ENCODE measurements at regions not wholly inside any gene's neighbourhood (a gene's known extent, or its start where the extent isn't known, plus 50 kb on each side); places are given as distances from the start of the nearest gene placed in this dataset.
A peak's percentile ranks its signal among the peaks of the same experiment; 100 is the strongest.

DNA sequence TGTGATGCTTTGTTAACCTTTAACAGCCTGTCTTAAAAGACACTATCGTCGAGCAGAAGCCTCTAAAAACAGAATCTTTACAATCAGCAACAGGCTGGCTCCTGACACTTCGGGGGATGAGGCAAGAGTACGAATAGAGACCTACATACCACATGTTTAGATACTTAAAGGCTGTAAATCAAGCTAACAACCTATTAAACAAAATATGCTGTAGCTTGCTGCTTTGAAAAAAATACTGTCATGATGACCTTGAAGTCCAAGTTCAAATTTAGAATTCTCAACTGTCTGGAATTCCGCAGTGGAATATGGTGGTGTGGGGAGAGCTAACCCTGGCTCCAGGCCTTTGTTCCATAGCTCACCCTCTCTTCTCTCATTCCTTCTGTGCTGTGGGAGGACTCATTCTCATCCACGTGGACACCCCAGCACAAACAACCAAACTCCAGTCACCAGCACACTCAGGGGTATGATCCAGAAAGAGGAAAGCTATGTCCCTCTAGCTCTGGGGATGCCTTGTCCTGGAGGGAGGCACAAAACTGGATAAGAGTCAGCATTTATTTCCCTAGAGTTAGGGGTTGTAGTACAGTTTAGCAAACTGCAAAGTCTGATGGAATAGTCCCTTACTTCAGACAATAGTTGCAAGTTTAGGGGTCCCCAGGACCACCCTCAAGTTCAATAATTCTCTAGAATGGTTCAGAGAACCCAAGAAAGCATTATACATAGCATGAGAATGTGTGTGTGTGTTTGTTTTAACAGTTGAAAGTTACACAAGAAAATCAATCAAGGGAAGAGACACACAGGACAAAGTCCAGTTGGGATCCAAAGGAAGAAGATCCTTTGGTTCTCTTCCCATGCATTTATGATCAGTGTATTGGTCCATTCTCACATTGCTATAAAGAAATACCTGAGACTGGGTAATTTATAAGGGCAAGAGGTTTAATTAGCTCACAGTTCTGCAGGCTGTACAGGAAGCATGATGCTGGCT lies 196.1 kb upstream of the SVIL start:
- Histone ChIP-seq H3K36me3 (no peaks in the 10 kb centered on the region), H3K27me3 (no peaks in the 10 kb centered on the region), H3K9me3 (ENCODE audit: low read depth) (no peaks in the 10 kb centered on the region), H3K27ac (no peak overlapping the region), H3K4me1 (ENCODE audit: low read depth) (peaks cover 16% of the 10 kb centered on the region), H3K4me3 (no peak overlapping the region)
- no peak for DNase-seq (ENCODE audit: low read depth in 1 of 2, low spot score in 1 of 2)
- TF ChIP-seq, protein P1, sequence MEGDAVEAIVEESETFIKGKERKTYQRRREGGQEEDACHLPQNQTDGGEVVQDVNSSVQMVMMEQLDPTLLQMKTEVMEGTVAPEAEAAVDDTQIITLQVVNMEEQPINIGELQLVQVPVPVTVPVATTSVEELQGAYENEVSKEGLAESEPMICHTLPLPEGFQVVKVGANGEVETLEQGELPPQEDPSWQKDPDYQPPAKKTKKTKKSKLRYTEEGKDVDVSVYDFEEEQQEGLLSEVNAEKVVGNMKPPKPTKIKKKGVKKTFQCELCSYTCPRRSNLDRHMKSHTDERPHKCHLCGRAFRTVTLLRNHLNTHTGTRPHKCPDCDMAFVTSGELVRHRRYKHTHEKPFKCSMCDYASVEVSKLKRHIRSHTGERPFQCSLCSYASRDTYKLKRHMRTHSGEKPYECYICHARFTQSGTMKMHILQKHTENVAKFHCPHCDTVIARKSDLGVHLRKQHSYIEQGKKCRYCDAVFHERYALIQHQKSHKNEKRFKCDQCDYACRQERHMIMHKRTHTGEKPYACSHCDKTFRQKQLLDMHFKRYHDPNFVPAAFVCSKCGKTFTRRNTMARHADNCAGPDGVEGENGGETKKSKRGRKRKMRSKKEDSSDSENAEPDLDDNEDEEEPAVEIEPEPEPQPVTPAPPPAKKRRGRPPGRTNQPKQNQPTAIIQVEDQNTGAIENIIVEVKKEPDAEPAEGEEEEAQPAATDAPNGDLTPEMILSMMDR (IDR thresholded peaks at IDR 0.05; ENCODE audit: low read depth, low read length), result no peak

DNA sequence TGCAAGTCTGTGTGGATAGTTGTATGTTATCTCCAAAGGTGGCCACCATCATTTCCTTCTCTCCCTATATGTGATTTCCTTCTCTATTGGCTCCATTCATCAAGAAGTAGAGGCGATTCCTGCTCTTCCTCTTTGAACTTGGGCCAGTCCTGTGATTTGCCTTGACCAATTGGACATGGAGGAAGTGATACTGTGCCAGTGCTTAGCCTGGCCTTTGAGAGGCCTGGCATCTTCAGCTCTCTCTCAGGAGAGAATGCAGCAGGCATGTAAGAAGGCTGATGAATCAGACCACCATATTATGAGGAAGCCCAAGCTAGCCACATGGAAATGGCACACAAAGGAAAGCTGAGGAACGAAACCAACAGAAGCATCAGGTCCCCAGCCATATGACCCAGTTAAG lies 195.0 kb upstream of the SVIL start:
- TF ChIP-seq, protein P1 (IDR thresholded peaks at IDR 0.05; ENCODE audit: low read depth, low read length), result no peak
- H3K36me3 ChIP-seq, result no peaks in the 10 kb centered on the region

DNA sequence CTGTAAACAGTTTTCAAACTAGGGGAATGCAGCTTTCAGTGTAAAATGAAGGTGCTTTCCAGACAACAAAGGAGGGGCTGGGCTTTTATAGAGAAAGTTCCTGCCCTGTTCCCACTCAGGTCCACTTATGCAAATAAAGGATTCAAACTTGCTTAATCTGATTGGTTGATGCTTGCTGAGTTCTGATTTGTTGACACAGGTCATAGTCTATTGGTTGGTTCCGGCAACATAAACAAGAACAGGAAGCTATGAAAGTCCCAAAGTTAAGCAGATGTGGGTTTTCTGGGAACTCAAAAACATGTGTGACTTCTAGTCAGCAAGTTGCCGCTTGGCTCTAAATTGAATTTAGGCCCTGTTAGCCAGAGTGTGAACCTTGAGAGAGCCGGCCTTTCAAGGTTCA lies 194.2 kb upstream of the SVIL start:
- Histone ChIP-seq H3K4me1 (ENCODE audit: low read depth) (peaks cover 7% of the 10 kb centered on the region), H3K9me3 (ENCODE audit: low read depth) (no peaks in the 10 kb centered on the region), H3K36me3 (no peaks in the 10 kb centered on the region), H3K27ac (no peak overlapping the region), H3K27me3 (no peaks in the 10 kb centered on the region), H3K4me3 (no peak overlapping the region)
- no peak for DNase-seq (ENCODE audit: low read depth in 1 of 2, low spot score in 1 of 2)
- TF ChIP-seq, protein P1 (IDR thresholded peaks at IDR 0.05; ENCODE audit: low read depth, low read length), result no peak

More for the DNA sequence above, 195.0 kb upstream of the SVIL start:
- H3K4me3 ChIP-seq, result no peak overlapping the region
- H3K27me3 ChIP-seq, result no peaks in the 10 kb centered on the region
- peaks cover 7% of the 10 kb centered on the region for H3K4me1 ChIP-seq (ENCODE audit: low read depth)
- no peak for DNase-seq (ENCODE audit: low read depth in 1 of 2, low spot score in 1 of 2)
- H3K27ac ChIP-seq, result no peak overlapping the region
- no peaks in the 10 kb centered on the region for H3K9me3 ChIP-seq (ENCODE audit: low read depth)

DNA sequence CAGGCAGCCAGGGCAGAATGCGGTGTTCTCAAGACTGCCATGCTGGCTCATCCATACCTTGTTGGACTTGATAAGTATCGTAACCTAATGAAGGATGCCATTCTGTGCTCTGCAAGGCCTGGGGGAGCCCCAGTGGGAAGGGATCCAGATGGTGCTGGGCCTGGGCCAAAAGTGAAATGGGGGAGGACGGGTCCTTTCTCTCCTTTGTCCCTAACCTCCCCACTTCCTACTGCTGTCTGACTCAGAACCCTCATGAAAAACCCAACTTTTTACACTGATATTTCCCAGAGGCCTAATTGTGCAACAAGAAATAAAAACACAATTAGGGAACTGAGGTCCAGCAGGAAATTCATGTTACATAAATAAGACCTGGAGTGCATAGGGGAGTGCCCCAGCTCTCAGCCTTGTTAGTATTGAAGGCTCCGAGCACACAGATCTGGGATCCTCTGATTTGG lies 193.7 kb upstream of the SVIL start:
- no peak overlapping the region for H3K4me3 ChIP-seq
- H3K4me1 ChIP-seq (ENCODE audit: low read depth), result peaks cover 7% of the 10 kb centered on the region
- H3K27me3 ChIP-seq, result no peaks in the 10 kb centered on the region
- TF ChIP-seq, protein P1 (IDR thresholded peaks at IDR 0.05; ENCODE audit: low read depth, low read length), result no peak
- H3K27ac ChIP-seq, result no peak overlapping the region
- no peaks in the 10 kb centered on the region for H3K9me3 ChIP-seq (ENCODE audit: low read depth)
- H3K36me3 ChIP-seq, result no peaks in the 10 kb centered on the region
- peak in 1 of 2 donors; percentile 47 for DNase-seq (ENCODE audit: low read depth in 1 of 2, low spot score in 1 of 2)

DNA sequence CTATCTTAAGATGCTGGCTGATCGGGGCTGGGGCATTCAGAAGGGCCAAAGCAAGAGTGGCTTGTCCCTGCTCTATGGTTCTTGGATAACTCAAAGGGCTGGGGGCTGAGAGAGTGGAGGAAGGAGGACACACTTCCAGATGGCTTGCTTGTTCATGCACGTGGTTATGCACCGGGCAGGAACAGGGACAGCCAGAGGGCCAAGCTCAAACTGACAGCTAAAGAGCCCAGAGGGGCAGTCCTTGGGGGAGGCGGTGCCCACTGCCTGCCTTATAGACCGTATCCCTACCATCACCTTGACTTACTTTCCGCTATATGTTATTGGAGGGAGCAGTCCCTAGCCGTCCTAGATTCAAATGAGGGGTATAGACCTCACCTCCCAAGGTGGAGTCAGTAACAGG lies 192.7 kb upstream of the SVIL start:
- peaks cover 7% of the 10 kb centered on the region for H3K4me1 ChIP-seq (ENCODE audit: low read depth)
- no peak overlapping the region for H3K4me3 ChIP-seq
- TF ChIP-seq, protein P1 (IDR thresholded peaks at IDR 0.05; ENCODE audit: low read depth, low read length), result no peak
- no peaks in the 10 kb centered on the region for H3K27me3 ChIP-seq
- H3K9me3 ChIP-seq (ENCODE audit: low read depth), result no peaks in the 10 kb centered on the region
- H3K27ac ChIP-seq, result no peak overlapping the region
- H3K36me3 ChIP-seq, result no peaks in the 10 kb centered on the region
- no peak for DNase-seq (ENCODE audit: low read depth in 1 of 2, low spot score in 1 of 2)

Measured in cardiac muscle cell (in vitro differentiated cells and primary cell).